HepG2 (cell line): ENCODE measurements at regions not wholly inside any gene's neighbourhood (a gene's known extent, or its start where the extent isn't known, plus 50 kb on each side); places are given as distances from the start of the nearest gene placed in this dataset.

Experiments
- ATAC-seq: fragments of 200-7000 bp; cut with Tn5 transposase; 3 replicates; pipeline ENCODE4 v1.9.1; 2020; ENCODE audit warnings: mild to moderate bottlenecking, moderate library complexity
- BruUV-seq: library from RNA; stranded (reverse); fragments of 400-500 nt; replicated peaks from 2 replicates; lab custom pipeline; 2021; lab: Mats Ljungman, UMichigan
- CTCF ChIA-PET: fragments of 300-600 bp; formaldehyde crosslinking; extraction: SDS; loops from one replicate; lab custom pipeline; 2021; ENCODE audit warnings: low total read pairs, inconsistent platforms, low intra/inter-chr PET ratio; lab: Yijun Ruan, JAX
- POLR2A ChIA-PET: fragments of 350-600 bp; sonication (Branson Sonifier 250); formaldehyde crosslinking; loops from one replicate; lab custom pipeline; 2020; ENCODE audit warnings: antibody characterized with exemption, inconsistent platforms; lab: Yijun Ruan, JAX
- DNase-seq: peaks from one replicate; pipeline ENCODE4 v3.0.0-alpha.2; 2015; ENCODE audit warnings: low spot score
- FAIRE-seq: peaks from 3 replicates; lab custom pipeline; 2011; peaks lifted over from hg19 to GRCh38; lab: Jason Lieb, UNC
- H2AFZ ChIP-seq: one replicate; pipeline ENCODE4 v1.6.1; 2011; ENCODE audit warnings: low read length, inconsistent platforms
- H3K27ac ChIP-seq: fragments of 300-600 bp; 3 replicates; pipeline ENCODE4 v1.8.0; 2011; ENCODE audit warnings: mixed run types, mild to moderate bottlenecking, mixed read lengths, low read length, inconsistent platforms; ENCODE audit not compliant: insufficient read depth; ENCODE audit errors: extremely low read length
- H3K27me3 ChIP-seq, 2 experiments: fragments of 200-600 bp in 1 of 2; 2 replicates in 1 of 2; 3 replicates in 1 of 2; pipeline versions ENCODE4 v1.6.0 to v1.8.0; 2011; ENCODE audit warnings: low read length in 2 of 2, mild to moderate bottlenecking in 2 of 2, moderate library complexity in 2 of 2, inconsistent platforms in 1 of 2; ENCODE audit not compliant: insufficient read depth in 2 of 2, control insufficient read depth in 1 of 2
- H3K36me3 ChIP-seq, 2 experiments: fragments of 200-600 bp in 1 of 2; replicated peaks in 1 of 2; 2 replicates in 1 of 2; 3 replicates in 1 of 2; pipeline versions ENCODE4 v1.5.1 to v1.8.0; 2011; ENCODE audit warnings: low read length in 2 of 2, inconsistent platforms in 1 of 2; ENCODE audit not compliant: insufficient read depth in 2 of 2, control insufficient read depth in 1 of 2
- H3K4me1 ChIP-seq: 2 replicates; pipeline ENCODE4 v1.5.1; 2012; ENCODE audit warnings: low read length, inconsistent platforms; ENCODE audit not compliant: insufficient read depth
- H3K4me2 ChIP-seq: 2 replicates; pipeline ENCODE4 v1.6.0; 2011; ENCODE audit warnings: low read depth, low read length, inconsistent platforms
- H3K4me3 ChIP-seq, 3 experiments: fragments of 200-600 bp in 1 of 3; sonication (generic), shearing (Covaris generic) in 1 of 3; replicated peaks in 1 of 3; 2 replicates each; pipeline ENCODE4 v1.5.1; 2011 to 2016; ENCODE audit warnings: low read length in 3 of 3, inconsistent platforms in 2 of 3, low read depth in 2 of 3, mild to moderate bottlenecking in 2 of 3, control low read depth in 1 of 3, mixed read lengths in 1 of 3; ENCODE audit not compliant: insufficient read depth in 1 of 3
- H3K79me2 ChIP-seq: one replicate; pipeline ENCODE4 v1.6.1; 2011; ENCODE audit warnings: low read length, inconsistent platforms; ENCODE audit not compliant: insufficient read depth
- H3K9ac ChIP-seq: 2 replicates; pipeline ENCODE4 v1.6.0; 2011; ENCODE audit warnings: mild to moderate bottlenecking, low read depth, low read length, inconsistent platforms; ENCODE audit not compliant: insufficient read depth
- H3K9me3 ChIP-seq: 2 replicates; pipeline ENCODE4 v1.5.1; 2012; ENCODE audit warnings: mild to moderate bottlenecking, low read length
- H4K20me1 ChIP-seq: 2 replicates; pipeline ENCODE4 v1.6.0; 2011; ENCODE audit warnings: inconsistent platforms, mild to moderate bottlenecking, low read length, moderate library complexity; ENCODE audit not compliant: insufficient read depth
- AHR ChIP-seq: IDR thresholded peaks from 2 replicates; pipeline ENCODE4 v1.6.1; 2018; ENCODE audit warnings: missing genetic modification reagents, missing compliant biosample characterization
- BHLHE40 ChIP-seq: IDR thresholded peaks from 2 replicates; pipeline ENCODE4 v1.6.1; 2011; ENCODE audit warnings: low read length, improper control_type of control experiment
- CENPT ChIP-seq: sonication (generic); formaldehyde crosslinking; IDR thresholded peaks from 2 replicates; pipeline ENCODE4 v1.8.0; 2022; ENCODE audit warnings: low read depth, mild to moderate bottlenecking, moderate library complexity, missing genetic modification reagents
- HNF4A ChIP-seq: sonication (generic); formaldehyde crosslinking; IDR thresholded peaks from 2 replicates; pipeline ENCODE4 v1.4.0; 2020; ENCODE audit warnings: missing genetic modification reagents
- KDM4B ChIP-seq: sonication (generic); formaldehyde crosslinking; IDR thresholded peaks from 2 replicates; pipeline ENCODE4 v1.4.0; 2020; ENCODE audit warnings: missing genetic modification reagents
- MAFF ChIP-seq: IDR thresholded peaks from 2 replicates; pipeline ENCODE4 v1.6.1; 2011; ENCODE audit warnings: low read depth, low read length, improper control_type of control experiment
- MAFK ChIP-seq, 2 experiments: IDR thresholded peaks in 1 of 2; conservative IDR thresholded peaks in 1 of 2; 2 replicates each; pipeline ENCODE4 v1.6.1; 2011; ENCODE audit warnings: improper control_type of control experiment in 2 of 2, low read length in 2 of 2
- RFX5 ChIP-seq: IDR thresholded peaks from 2 replicates; pipeline ENCODE4 v1.6.1; 2011; ENCODE audit warnings: low read depth, low read length, improper control_type of control experiment
- SIX4 ChIP-seq: sonication (generic); formaldehyde crosslinking; IDR thresholded peaks from 2 replicates; pipeline ENCODE4 v1.4.0; 2020; ENCODE audit warnings: missing genetic modification reagents
- TEAD2 ChIP-seq: sonication (generic); formaldehyde crosslinking; IDR thresholded peaks from 2 replicates; pipeline ENCODE4 v1.9.0; 2021; ENCODE audit warnings: missing genetic modification reagents
- ZNF263 ChIP-seq: sonication (generic); formaldehyde crosslinking; IDR thresholded peaks from 2 replicates; pipeline ENCODE4 v1.4.0; 2020; ENCODE audit warnings: missing genetic modification reagents
- ZNF354B ChIP-seq: sonication (generic); formaldehyde crosslinking; IDR thresholded peaks from 2 replicates; pipeline ENCODE4 v1.8.0; 2022; ENCODE audit warnings: mild to moderate bottlenecking, missing genetic modification reagents
- ZNF451 ChIP-seq: sonication (generic); formaldehyde crosslinking; IDR thresholded peaks from 2 replicates; pipeline ENCODE4 v1.5.0; 2020; ENCODE audit warnings: mild to moderate bottlenecking, missing genetic modification reagents
- ZNF709 ChIP-seq: sonication (generic); formaldehyde crosslinking; IDR thresholded peaks from 2 replicates; pipeline ENCODE4 v1.5.0; 2020; ENCODE audit warnings: mild to moderate bottlenecking, missing genetic modification reagents
- WGBS: methylation state at CpG from one replicate; pipeline ENCODE4 v1.1.6; 2017; ENCODE audit warnings: low lambda C conversion rate; 5-methylcytosine and 5-hydroxymethylcytosine counted together
- in situ Hi-C: cut with HindIII; loops from 2 replicates; pipeline ENCODE4 v1.10.0; 2017; ENCODE audit warnings: low pct_unique_long_range_greater_than_20kb; ENCODE audit not compliant: extremely low pct_ligation_motif_present
- intact Hi-C: fragments of 100-400 bp; cut with micrococcal nuclease; formaldehyde crosslinking; loops from one replicate; pipeline ENCODE4 v1.10.0; 2022; ENCODE audit not compliant: unreplicated experiment
- TF ChIP-seq, protein P1 (sequence below): sonication (generic); formaldehyde crosslinking; IDR thresholded peaks from 2 replicates; pipeline ENCODE4; 2020; ENCODE audit warnings: missing genetic modification reagents, mild to moderate bottlenecking, borderline replicate concordance

DNA sequence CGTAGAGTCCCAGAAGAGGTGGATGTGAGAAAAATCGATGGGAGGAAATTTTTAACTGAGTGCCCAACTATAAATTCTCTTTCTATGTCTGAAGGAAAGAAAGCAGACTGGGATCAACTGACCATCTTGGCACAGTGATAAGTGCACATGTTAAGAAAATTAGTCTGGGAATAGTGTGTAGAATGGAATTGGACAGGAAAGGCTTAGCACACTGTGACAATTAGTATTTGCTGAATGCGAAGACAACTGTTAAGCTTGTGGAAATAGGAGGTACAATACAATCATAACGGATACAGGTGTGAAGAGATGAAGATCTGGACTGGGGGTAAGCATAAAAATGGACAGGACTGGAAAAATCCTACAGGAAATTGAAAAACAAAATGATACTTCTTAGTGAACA lies 114.3 kb downstream of the FAM50B start:
- no peaks in the 10 kb centered on the region for H3K79me2 ChIP-seq
- FAIRE-seq: no peak
- 49% methylated on average over 4 of the region's 4 CpGs for WGBS

DNA sequence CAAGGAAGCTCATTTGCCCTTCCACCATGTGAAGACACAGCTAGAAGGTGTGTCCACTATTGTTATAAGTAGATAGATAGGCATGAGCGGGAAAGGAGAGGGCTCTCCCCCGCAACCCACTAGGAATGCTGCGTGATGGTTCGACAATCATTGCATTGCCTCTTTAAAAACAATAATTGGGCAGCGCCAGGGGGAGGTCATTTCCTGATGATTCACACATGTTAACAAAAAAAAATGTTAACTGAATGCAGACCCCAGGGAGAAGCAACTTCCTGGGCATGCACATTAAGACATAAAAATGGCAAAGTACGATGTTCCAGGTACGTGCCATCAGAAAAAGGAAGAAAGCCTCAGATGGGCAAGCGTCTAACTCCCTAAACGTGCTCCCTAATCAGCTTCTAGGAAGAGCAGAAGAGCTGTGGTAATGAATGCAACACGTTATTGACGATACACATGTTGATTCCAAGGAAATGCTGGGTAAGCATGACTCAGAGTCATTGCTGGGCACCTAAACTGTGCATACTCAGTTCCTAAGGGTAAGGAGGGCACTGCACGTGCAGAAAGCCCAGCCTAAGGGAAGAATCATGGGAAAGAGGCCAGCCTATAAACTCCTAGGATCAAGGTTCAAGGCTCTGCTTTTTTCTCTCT lies 113.7 kb downstream of the FAM217A start:
- in situ Hi-C loops: no loop called here
- WGBS: 60% methylated on average over 12 of the region's 12 CpGs
- ChIA-PET POLR2A (no interaction called here), CTCF (no interaction called here)
- Histone ChIP-seq H2AFZ (no peak overlapping the region), H3K36me3 (no peaks in the 10 kb centered on the region), H3K4me1 (peaks cover 23% of the 10 kb centered on the region), H3K9ac (no peak overlapping the region), H3K27ac (no peak overlapping the region), H4K20me1 (no peaks in the 10 kb centered on the region), H3K4me3 (no peak overlapping the region), H3K79me2 (no peaks in the 10 kb centered on the region), H3K9me3 (no peaks in the 10 kb centered on the region), H3K4me2 (no peak overlapping the region), H3K27me3 (peaks cover 1 to 13% of the 10 kb centered on the region in 2 experiments; a peak in 2 of 5 replicates)
- peak; percentile 49 for FAIRE-seq
- no TSS peak for BruUV-seq
- no peak for DNase-seq
- intact Hi-C loops: no loop called here
- ATAC-seq: no peak
- TF ChIP-seq TEAD2 (CRISPR knock-in tag) (no peak), HNF4A (CRISPR knock-in tag) (peak; percentile 36), CENPT (no peak), BHLHE40 (peak; percentile 71), SIX4 (CRISPR knock-in tag) (no peak), AHR (CRISPR knock-in tag) (no peak), MAFF (peak; percentile 37; the same call in 1 of the 2 replicates), KDM4B (CRISPR knock-in tag) (no peak), ZNF451 (CRISPR knock-in tag) (no peak), RFX5 (no peak), ZNF354B (no peak), ZNF263 (CRISPR knock-in tag) (0 out of 2 replicates have a peak, but pooled peaks have one; percentile 13), MAFK (conservative IDR thresholded peaks at IDR 0.05 in 1 of 2, IDR thresholded peaks at IDR 0.05 in 1 of 2; ENCODE audit: low read length in 2 of 2) (peak in 1 of 2 experiments; percentile 66; a peak in 2 of 4 replicates)
- TF ChIP-seq, protein P1, sequence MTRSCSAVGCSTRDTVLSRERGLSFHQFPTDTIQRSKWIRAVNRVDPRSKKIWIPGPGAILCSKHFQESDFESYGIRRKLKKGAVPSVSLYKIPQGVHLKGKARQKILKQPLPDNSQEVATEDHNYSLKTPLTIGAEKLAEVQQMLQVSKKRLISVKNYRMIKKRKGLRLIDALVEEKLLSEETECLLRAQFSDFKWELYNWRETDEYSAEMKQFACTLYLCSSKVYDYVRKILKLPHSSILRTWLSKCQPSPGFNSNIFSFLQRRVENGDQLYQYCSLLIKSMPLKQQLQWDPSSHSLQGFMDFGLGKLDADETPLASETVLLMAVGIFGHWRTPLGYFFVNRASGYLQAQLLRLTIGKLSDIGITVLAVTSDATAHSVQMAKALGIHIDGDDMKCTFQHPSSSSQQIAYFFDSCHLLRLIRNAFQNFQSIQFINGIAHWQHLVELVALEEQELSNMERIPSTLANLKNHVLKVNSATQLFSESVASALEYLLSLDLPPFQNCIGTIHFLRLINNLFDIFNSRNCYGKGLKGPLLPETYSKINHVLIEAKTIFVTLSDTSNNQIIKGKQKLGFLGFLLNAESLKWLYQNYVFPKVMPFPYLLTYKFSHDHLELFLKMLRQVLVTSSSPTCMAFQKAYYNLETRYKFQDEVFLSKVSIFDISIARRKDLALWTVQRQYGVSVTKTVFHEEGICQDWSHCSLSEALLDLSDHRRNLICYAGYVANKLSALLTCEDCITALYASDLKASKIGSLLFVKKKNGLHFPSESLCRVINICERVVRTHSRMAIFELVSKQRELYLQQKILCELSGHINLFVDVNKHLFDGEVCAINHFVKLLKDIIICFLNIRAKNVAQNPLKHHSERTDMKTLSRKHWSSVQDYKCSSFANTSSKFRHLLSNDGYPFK (CRISPR knock-in tag): no peak

More for the DNA sequence above, 114.3 kb downstream of the FAM50B start:
- Histone ChIP-seq H3K27me3 (peaks cover 1 to 22% of the 10 kb centered on the region in 2 experiments; a peak in 2 of 5 replicates), H4K20me1 (no peaks in the 10 kb centered on the region), H3K4me2 (no peak overlapping the region), H2AFZ (no peak overlapping the region), H3K9me3 (no peaks in the 10 kb centered on the region), H3K4me3 (no peak overlapping the region), H3K36me3 (no peaks in the 10 kb centered on the region), H3K27ac (no peak overlapping the region), H3K4me1 (peaks cover 23% of the 10 kb centered on the region), H3K9ac (no peak overlapping the region)
- BruUV-seq: no TSS peak
- ChIA-PET CTCF (no interaction called here), POLR2A (interaction anchor here (1.1 kb wide), 1 partner anchor 58 kb away, joined by 3 read pairs; a partner anchor contains a TSS)
- TF ChIP-seq ZNF709 (CRISPR knock-in tag): no peak
- in situ Hi-C loops: no loop called here
- DNase-seq (no peak), ATAC-seq (no peak)
- intact Hi-C loops: no loop called here
